IMR-90 (cell line): ENCODE measurements at regions not wholly inside any gene's neighbourhood (a gene's known extent, or its start where the extent isn't known, plus 50 kb on each side); places are given as distances from the start of the nearest gene placed in this dataset.

Source experiments
- ATAC-seq: fragments of 200-7000 bp; cut with Tn5 transposase; 2 replicates; pipeline ENCODE4 v1.9.1; 2020; ENCODE audit warnings: low read depth, mild to moderate bottlenecking, moderate library complexity
- BruUV-seq: library from RNA; stranded (reverse); fragments of 400-500 nt; replicated peaks from 2 replicates; lab custom pipeline; 2021; lab: Mats Ljungman, UMichigan
- CTCF ChIA-PET: fragments of 300-600 bp; formaldehyde crosslinking; extraction: SDS; loops from one replicate; lab custom pipeline; 2021; ENCODE audit warnings: antibody characterized with exemption; lab: Yijun Ruan, JAX
- POLR2A ChIA-PET: fragments of 300-600 bp; sonication (Branson Sonifier 250); formaldehyde crosslinking; loops from one replicate; lab custom pipeline; 2022; ENCODE audit warnings: antibody characterized with exemption; ENCODE audit not compliant: unreplicated experiment; lab: Charles Lee
- DNase-seq: peaks from one replicate; pipeline ENCODE4 v3.0.0; 2013
- H2AFZ ChIP-seq: replicated peaks from 2 replicates; pipeline ENCODE3; 2013; ENCODE audit warnings: low read length, mild to moderate bottlenecking; ENCODE audit not compliant: poor library complexity
- H2AK5ac ChIP-seq: 2 replicates; pipeline ENCODE4 v1.6.1; 2013; ENCODE audit warnings: low read depth, low read length, inconsistent platforms
- H2AK9ac ChIP-seq: replicated peaks from 2 replicates; pipeline ENCODE3; 2013; ENCODE audit warnings: mild to moderate bottlenecking, low read depth, low read length, moderate library complexity; ENCODE audit not compliant: poor library complexity
- H2BK120ac ChIP-seq: 2 replicates; pipeline ENCODE4 v1.6.1; 2013; ENCODE audit warnings: low read depth, low read length, inconsistent platforms
- H2BK15ac ChIP-seq: 3 replicates; pipeline ENCODE4 v1.6.1; 2013; ENCODE audit warnings: low read depth, low read length, inconsistent platforms
- H2BK20ac ChIP-seq: 2 replicates; pipeline ENCODE4 v1.6.1; 2013; ENCODE audit warnings: low read depth, mild to moderate bottlenecking, inconsistent platforms, low read length, moderate library complexity
- H2BK5ac ChIP-seq: 2 replicates; pipeline ENCODE4 v1.6.1; 2013; ENCODE audit warnings: mild to moderate bottlenecking, low read depth, low read length, inconsistent platforms; ENCODE audit not compliant: poor library complexity, severe bottlenecking
- H3K14ac ChIP-seq: replicated peaks from 2 replicates; pipeline ENCODE4 v1.6.1; 2013; ENCODE audit warnings: low read depth, low read length, inconsistent platforms
- H3K18ac ChIP-seq: 2 replicates; pipeline ENCODE4 v1.6.1; 2013; ENCODE audit warnings: low read depth, low read length, control low read depth
- H3K23ac ChIP-seq: 2 replicates; pipeline ENCODE4 v1.6.1; 2013; ENCODE audit warnings: low read depth, low read length, inconsistent platforms
- H3K27ac ChIP-seq: 2 replicates; pipeline ENCODE4 v1.5.1; 2013; ENCODE audit warnings: mild to moderate bottlenecking, control low read depth, low read length; ENCODE audit not compliant: insufficient read depth
- H3K27me3 ChIP-seq: 2 replicates; pipeline ENCODE4 v1.6.1; 2013; ENCODE audit warnings: low read length; ENCODE audit not compliant: control insufficient read depth, insufficient read depth
- H3K36me3 ChIP-seq: 2 replicates; pipeline ENCODE4 v1.6.1; 2013; ENCODE audit warnings: low read length, mixed read lengths; ENCODE audit not compliant: control insufficient read depth, insufficient read depth
- H3K4ac ChIP-seq: 2 replicates; pipeline ENCODE4 v1.6.1; 2013; ENCODE audit warnings: low read depth, low read length, inconsistent platforms
- H3K4me1 ChIP-seq: 2 replicates; pipeline ENCODE4 v1.6.1; 2013; ENCODE audit warnings: low read length, mixed read lengths; ENCODE audit not compliant: control insufficient read depth, insufficient read depth
- H3K4me2 ChIP-seq: 2 replicates; pipeline ENCODE4 v1.6.1; 2013; ENCODE audit warnings: low read depth, mild to moderate bottlenecking, control low read depth, low read length, moderate library complexity
- H3K4me3 ChIP-seq: 2 replicates; pipeline ENCODE4 v1.5.1; 2013; ENCODE audit warnings: low read depth, mild to moderate bottlenecking, control low read depth, low read length, moderate library complexity; ENCODE audit not compliant: insufficient read depth
- H3K56ac ChIP-seq: 2 replicates; pipeline ENCODE4 v1.6.1; 2013; ENCODE audit warnings: low read length, inconsistent platforms; ENCODE audit not compliant: insufficient read depth; ENCODE audit errors: extremely low read depth
- H3K79me1 ChIP-seq, 2 experiments: 2 replicates each; pipeline ENCODE4 v1.6.1; 2013; ENCODE audit warnings: low read length in 2 of 2, inconsistent platforms in 1 of 2, low read depth in 1 of 2
- H3K9ac ChIP-seq: 2 replicates; pipeline ENCODE4 v1.6.1; 2013; ENCODE audit warnings: low read depth, low read length, control low read depth
- H3K9me1 ChIP-seq: 2 replicates; pipeline ENCODE4 v1.6.1; 2013; ENCODE audit warnings: low read length, inconsistent platforms; ENCODE audit not compliant: insufficient read depth
- H3K9me3 ChIP-seq: 2 replicates; pipeline ENCODE4 v1.6.1; 2013; ENCODE audit warnings: low read length; ENCODE audit not compliant: control insufficient read depth, insufficient read depth
- H4K20me1 ChIP-seq: 2 replicates; pipeline ENCODE4 v1.6.1; 2013; ENCODE audit warnings: low read length, inconsistent platforms; ENCODE audit not compliant: insufficient read depth
- H4K5ac ChIP-seq: 2 replicates; pipeline ENCODE4 v1.6.1; 2013; ENCODE audit warnings: mild to moderate bottlenecking, low read depth, low read length, control low read depth
- H4K8ac ChIP-seq, 2 experiments: 2 replicates each; pipeline ENCODE4 v1.6.1; 2013; ENCODE audit warnings: low read depth in 2 of 2, low read length in 2 of 2, control low read depth in 1 of 2, inconsistent platforms in 1 of 2
- H4K91ac ChIP-seq: 2 replicates; pipeline ENCODE4 v1.6.1; 2013; ENCODE audit warnings: low read depth, low read length, inconsistent platforms; ENCODE audit not compliant: insufficient read depth
- BHLHE40 ChIP-seq: fragments of 150-350 bp; IDR thresholded peaks from 2 replicates; pipeline ENCODE4 v1.6.1; 2016; ENCODE audit warnings: mild to moderate bottlenecking, low read depth, low read length
- CEBPB ChIP-seq: IDR thresholded peaks from 2 replicates; pipeline ENCODE4 v1.6.1; 2012; ENCODE audit warnings: low read depth, low read length, improper control_type of control experiment
- CHD1 ChIP-seq: IDR thresholded peaks from 2 replicates; pipeline ENCODE4 v1.6.1; 2012; ENCODE audit warnings: low read depth, low read length, improper control_type of control experiment
- CTCF ChIP-seq: conservative IDR thresholded peaks from 2 replicates; pipeline ENCODE4 v1.5.1; 2012; ENCODE audit warnings: mild to moderate bottlenecking, low read depth, low read length, improper control_type of control experiment
- ELK1 ChIP-seq: fragments of 150-350 bp; IDR thresholded peaks from 2 replicates; pipeline ENCODE4 v1.6.1; 2016; ENCODE audit warnings: low read depth, mild to moderate bottlenecking, low read length, moderate library complexity, borderline replicate concordance
- FOS ChIP-seq: fragments of 150-350 bp; IDR thresholded peaks from 2 replicates; pipeline ENCODE4 v1.6.1; 2016; ENCODE audit warnings: low read depth, low read length
- MAFK ChIP-seq: IDR thresholded peaks from 2 replicates; pipeline ENCODE4 v1.6.1; 2012; ENCODE audit warnings: low read depth, low read length, improper control_type of control experiment
- MAZ ChIP-seq: IDR thresholded peaks from 2 replicates; pipeline ENCODE4 v1.6.1; 2012; ENCODE audit warnings: low read depth, mild to moderate bottlenecking, low read length, improper control_type of control experiment, moderate library complexity, borderline replicate concordance
- MXI1 ChIP-seq: IDR thresholded peaks from 2 replicates; pipeline ENCODE4 v1.6.1; 2012; ENCODE audit warnings: low read depth, mild to moderate bottlenecking, low read length, moderate library complexity, borderline replicate concordance
- NFE2L2 ChIP-seq: fragments of 150-350 bp; IDR thresholded peaks from 2 replicates; pipeline ENCODE4 v1.6.1; 2016; ENCODE audit warnings: low read depth, mild to moderate bottlenecking, low read length
- POLR2A ChIP-seq: IDR thresholded peaks from 2 replicates; pipeline ENCODE4 v1.6.1; 2012; ENCODE audit warnings: mild to moderate bottlenecking, low read depth, low read length
- RAD21 ChIP-seq: IDR thresholded peaks from 2 replicates; pipeline ENCODE4 v1.6.1; 2012; ENCODE audit warnings: low read length, improper control_type of control experiment
- RCOR1 ChIP-seq: IDR thresholded peaks from 2 replicates; pipeline ENCODE4 v1.6.1; 2012; ENCODE audit warnings: mild to moderate bottlenecking, low read length, improper control_type of control experiment; ENCODE audit not compliant: insufficient replicate concordance
- RFX5 ChIP-seq: IDR thresholded peaks from 2 replicates; pipeline ENCODE4 v1.8.0; 2012; ENCODE audit warnings: low read depth, mild to moderate bottlenecking, low read length, moderate library complexity
- SMC3 ChIP-seq: fragments of 150-350 bp; IDR thresholded peaks from 2 replicates; pipeline ENCODE4 v1.6.1; 2016; ENCODE audit warnings: low read depth, mild to moderate bottlenecking, antibody characterized with exemption, low read length, moderate library complexity
- USF2 ChIP-seq: fragments of 150-350 bp; IDR thresholded peaks from 2 replicates; pipeline ENCODE4 v1.6.1; 2017; ENCODE audit warnings: mild to moderate bottlenecking, antibody characterized with exemption, low read length, low read depth
- WGBS, 2 experiments: methylation state at CpG; one replicate each; pipeline versions ENCODE4 v1.1.5 to v1.1.7; 2013; ENCODE audit warnings: missing lambda C conversion rate in 2 of 2; ENCODE audit not compliant: insufficient read length in 1 of 2; ENCODE audit errors: extremely low coverage in 2 of 2; 5-methylcytosine and 5-hydroxymethylcytosine counted together
- dilution Hi-C: fragments of 300-500 bp; cut with HindIII; formaldehyde crosslinking; loops from one replicate; pipeline ENCODE4 v1.14.3; 2018; ENCODE audit warnings: low sequenced_read_pairs; ENCODE audit not compliant: unreplicated experiment
- in situ Hi-C: fragments of 300-500 bp; cut with MboI; formaldehyde crosslinking; loops from 3 replicates; pipeline ENCODE4 v1.14.3; 2019; ENCODE audit warnings: low sequenced_read_pairs, inconsistent platforms, mixed read lengths
- intact Hi-C: fragments of 100-400 bp; cut with micrococcal nuclease; formaldehyde crosslinking; loops from 2 replicates; pipeline ENCODE4 v1.10.0; 2022

DNA sequence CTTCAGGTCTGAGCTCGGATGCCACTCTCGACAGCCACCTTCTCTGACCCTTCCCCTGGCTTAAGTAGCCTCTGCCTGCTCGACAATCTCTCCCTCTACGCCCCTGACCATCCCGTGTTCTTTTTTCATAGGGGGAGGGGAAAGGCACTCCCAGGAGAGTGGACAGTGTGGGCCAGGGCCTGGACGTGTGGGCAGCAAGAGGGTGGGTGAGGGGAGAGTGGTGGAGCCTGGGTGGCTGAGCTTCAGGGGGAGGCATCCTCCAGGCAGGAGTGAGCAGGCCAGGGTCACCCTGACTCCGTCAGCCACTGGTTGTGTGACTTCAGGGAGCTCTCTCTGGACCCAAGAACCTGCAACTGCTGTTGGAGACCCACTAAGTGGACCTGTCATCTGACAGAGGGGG is 92.7 kb downstream of the CEBPB start:
- 33% methylated on average over 1 of the region's 7 CpGs; no CpG with 5 or more reads in 1 of the 2 experiments for WGBS, 2 experiments
- peak overlapping the region; percentile 88; the same call in 2 of the 3 replicates for H2BK15ac ChIP-seq
- in situ Hi-C loops (no loop called here), dilution Hi-C loops (no loop called here), intact Hi-C loops (no loop called here)
- H3K79me1 ChIP-seq: peaks cover 0 to 26% of the 10 kb centered on the region in 2 experiments; a peak in 2 of 4 replicates
- no peaks in the 10 kb centered on the region for H3K27me3 ChIP-seq
- H2AK9ac ChIP-seq: peak overlapping the region; percentile 93
- H3K27ac ChIP-seq: peak overlapping the region; percentile 96
- no peak overlapping the region for H3K56ac ChIP-seq
- ChIA-PET POLR2A (no interaction called here), CTCF (no interaction called here)
- 0 out of 2 replicates have a peak overlapping the region, but pooled peaks have one; percentile 12 for H3K9ac ChIP-seq
- peak overlapping the region; percentile 96 for H2BK5ac ChIP-seq
- peak overlapping the region; percentile 71 for H3K18ac ChIP-seq
- H4K91ac ChIP-seq: peak overlapping the region; percentile 99
- H3K36me3 ChIP-seq: no peaks in the 10 kb centered on the region
- H3K9me1 ChIP-seq: peaks cover 40% of the 10 kb centered on the region
- H4K8ac ChIP-seq: peak overlapping the region; percentile 81 to 97; a peak in 3 of 4 replicates
- H4K20me1 ChIP-seq: no peaks in the 10 kb centered on the region
- H3K4me1 ChIP-seq: peaks cover 36% of the 10 kb centered on the region
- peak overlapping the region; percentile 77 for H2AFZ ChIP-seq
- peak overlapping the region; percentile 99 for H2BK20ac ChIP-seq
- ATAC-seq (no peak), DNase-seq (no peak)
- H3K4ac ChIP-seq: peak overlapping the region; percentile 97
- no peak overlapping the region for H3K4me3 ChIP-seq
- H4K5ac ChIP-seq: peak overlapping the region; percentile 94
- no peak overlapping the region for H3K4me2 ChIP-seq
- peak overlapping the region; percentile 69; the same call in 1 of the 2 replicates for H3K23ac ChIP-seq
- peak overlapping the region; percentile 98 for H2AK5ac ChIP-seq
- peak overlapping the region; percentile 89 for H3K14ac ChIP-seq
- TF ChIP-seq RAD21: no peak
- TF ChIP-seq CHD1: no peak
- TF ChIP-seq POLR2A: no peak
- TF ChIP-seq RFX5: no peak
- TF ChIP-seq BHLHE40: no peak
- TF ChIP-seq CTCF: no peak
- no peak for TF ChIP-seq SMC3
- no peak for TF ChIP-seq FOS
- TF ChIP-seq MAFK: no peak
- no peak for TF ChIP-seq MXI1
- TF ChIP-seq CEBPB: no peak
- no peak for TF ChIP-seq MAZ
- TF ChIP-seq NFE2L2: no peak
- no peak for TF ChIP-seq ELK1
- no peak for TF ChIP-seq RCOR1
- TF ChIP-seq USF2: no peak
- H3K9me3 ChIP-seq: no peaks in the 10 kb centered on the region
- peak overlapping the region; percentile 99 for H2BK120ac ChIP-seq
- no TSS peak for BruUV-seq
